ENCODE measurements at regions not wholly inside any gene's neighbourhood (a gene's known extent, or its start where the extent isn't known, plus 50 kb on each side); places are given as distances from the start of the nearest gene placed in this dataset.

- no peaks in the 10 kb centered on the region for H3K9me3 ChIP-seq (replicated peaks; ENCODE audit: control insufficient read depth, insufficient read depth, low read depth, low read length)
- no peak overlapping the region for H2AFZ ChIP-seq (ENCODE audit: low read depth, low read length)
- H3K27me3 ChIP-seq (ENCODE audit: control insufficient read depth in 2 of 2, insufficient read depth in 2 of 2, low read length in 2 of 2) = peaks cover 2 to 27% of the 10 kb centered on the region in 2 experiments
- TF ChIP-seq RFX1 (IDR thresholded peaks at IDR 0.05) = 0 out of 2 replicates have a peak, but pooled peaks have one; percentile 13
- TF ChIP-seq RBM17 (IDR thresholded peaks at IDR 0.05; ENCODE audit: borderline replicate concordance, low read depth, low read length) = no peak
- no peak for TF ChIP-seq ZNF395 (CRISPR knock-in tag; IDR thresholded peaks at IDR 0.05)
- no peak for TF ChIP-seq ARID1B (IDR thresholded peaks at IDR 0.05)
- no peak for TF ChIP-seq ETV5 (CRISPR knock-in tag; IDR thresholded peaks at IDR 0.05; ENCODE audit: low read depth)
- TF ChIP-seq ZNF766 (CRISPR knock-in tag; conservative IDR thresholded peaks at IDR 0.05) = no peak
- peak; percentile 66 for TF ChIP-seq SPI1 (IDR thresholded peaks at IDR 0.05; ENCODE audit: borderline replicate concordance, low read depth, low read length)
- H3K9me1 ChIP-seq (ENCODE audit: control insufficient read depth, insufficient read depth, low read length) = no peaks in the 10 kb centered on the region
- POLR2A ChIA-PET = interaction anchor here (0.7 to 1.0 kb wide), 2 partner anchors 11 to 32 kb away, joined by 3 read pairs; no protein-coding TSS in a partner anchor
- intact Hi-C loops (cut with micrococcal nuclease) (no loop called here), in situ Hi-C loops (cut with MboI) (no loop called here)
- BruUV-seq (replicated peaks) = no TSS peak
- FAIRE-seq = no peak
- CTCF ChIA-PET (ENCODE audit: low intra/inter-chr PET ratio) = no interaction called here
- H3K4me3 ChIP-seq = no peak overlapping the region
- DNase-seq (ENCODE audit: extremely low read depth in 1 of 4, low spot score in 3 of 4) = no peak
- 0% methylated on average over 5 of the region's 5 CpGs for WGBS (ENCODE audit: insufficient coverage, low coverage, missing lambda C conversion rate)
- no peak overlapping the region for H3K27ac ChIP-seq (ENCODE audit: extremely low read depth, low read depth, low read length)
- no peak overlapping the region for H3K4me2 ChIP-seq (ENCODE audit: insufficient read depth, low read length)
- H3K4me1 ChIP-seq (replicated peaks in 1 of 2; ENCODE audit: control insufficient read depth in 2 of 2, insufficient read depth in 2 of 2, low read length in 2 of 2) = no peaks in the 10 kb centered on the region
- no peaks in the 10 kb centered on the region for H4K20me1 ChIP-seq (replicated peaks; ENCODE audit: control insufficient read depth, insufficient read depth, low read length)
- no peak overlapping the region for H3K9ac ChIP-seq (ENCODE audit: insufficient read depth in 1 of 2, low read depth in 2 of 2, low read length in 2 of 2)
- H3K36me3 ChIP-seq (ENCODE audit: control insufficient read depth, insufficient read depth, low read length) = no peaks in the 10 kb centered on the region
- H3K79me2 ChIP-seq (ENCODE audit: control insufficient read depth, insufficient read depth, low read length) = no peaks in the 10 kb centered on the region
- no peak for ATAC-seq
Observed at GRCh38 chr2:38178556-38179419, 102.8 kb upstream of the CYP1B1 start.

All from K562 (cell line).